ENCODE measurements at regions not wholly inside any gene's neighbourhood (a gene's known extent, or its start where the extent isn't known, plus 50 kb on each side); places are given as distances from the start of the nearest gene placed in this dataset.

DNA sequence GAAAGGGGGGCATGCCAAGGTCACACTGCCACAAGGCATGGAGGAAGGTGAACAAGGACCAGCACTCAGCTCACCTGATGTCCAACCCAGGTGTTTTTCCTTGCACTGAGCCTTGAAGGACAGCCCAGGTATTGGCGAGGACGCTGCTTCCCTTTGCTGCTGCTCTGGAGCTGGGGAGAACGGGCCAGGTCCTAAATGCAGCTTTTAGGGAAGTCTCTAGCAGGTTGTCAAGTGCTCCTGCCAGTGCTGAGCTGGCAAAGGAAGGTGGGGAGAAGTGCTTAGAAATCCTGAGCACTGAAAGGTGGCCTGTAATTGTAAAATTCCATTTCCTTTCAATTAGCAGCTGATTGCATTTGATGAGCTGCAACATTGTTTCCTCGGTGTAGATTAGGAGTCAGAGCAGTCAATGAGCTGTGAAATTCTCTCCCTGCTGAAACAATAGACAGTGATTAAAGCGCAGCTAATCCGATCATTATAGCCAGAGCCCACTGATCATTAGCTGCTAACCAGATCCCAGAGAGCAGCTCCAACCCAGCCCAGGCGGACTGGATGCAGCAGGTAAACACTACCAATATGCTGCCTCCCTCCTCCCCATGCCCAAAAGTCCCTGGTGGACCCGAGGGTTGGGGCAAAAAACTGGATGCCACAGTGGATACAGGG is 507.6 kb downstream of the INSC start:
- TF ChIP-seq POLR2A (IDR thresholded peaks at IDR 0.05; ENCODE audit: low read length) (no peak), GATA1 (IDR thresholded peaks at IDR 0.05; ENCODE audit: low read depth, low read length) (no peak)

Data from erythroblast (primary cell).